ENCODE measurements at regions not wholly inside any gene's neighbourhood (a gene's known extent, or its start where the extent isn't known, plus 50 kb on each side); places are given as distances from the start of the nearest gene placed in this dataset.

GRCh38 chr9:87211669-87212068 is 264.4 kb upstream of the GAS1 start:
- DNase-seq = no peak

GRCh38 chr9:87212605-87213021 is 265.3 kb upstream of the GAS1 start:
- no peak for DNase-seq

DNA sequence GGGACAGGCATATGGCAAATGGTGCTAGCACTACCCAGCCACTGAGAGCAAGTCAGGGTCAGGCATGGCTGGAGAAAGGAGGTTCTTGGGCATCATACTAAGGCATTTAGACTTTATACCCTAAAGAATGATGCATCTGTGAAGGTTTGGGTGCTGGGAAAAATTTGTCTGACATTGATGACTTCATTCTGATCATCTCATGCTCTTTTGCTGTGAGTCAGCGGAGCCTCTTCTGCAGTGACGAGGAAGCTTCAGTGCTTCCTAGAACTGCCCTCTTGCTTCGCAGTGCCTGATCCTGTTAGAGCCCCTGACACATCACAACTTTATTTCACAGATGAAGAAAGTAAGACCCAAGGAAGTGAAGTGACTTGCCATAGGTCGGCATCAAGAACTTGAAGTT is 266.6 kb upstream of the GAS1 start:
- DNase-seq = no peak

DNA sequence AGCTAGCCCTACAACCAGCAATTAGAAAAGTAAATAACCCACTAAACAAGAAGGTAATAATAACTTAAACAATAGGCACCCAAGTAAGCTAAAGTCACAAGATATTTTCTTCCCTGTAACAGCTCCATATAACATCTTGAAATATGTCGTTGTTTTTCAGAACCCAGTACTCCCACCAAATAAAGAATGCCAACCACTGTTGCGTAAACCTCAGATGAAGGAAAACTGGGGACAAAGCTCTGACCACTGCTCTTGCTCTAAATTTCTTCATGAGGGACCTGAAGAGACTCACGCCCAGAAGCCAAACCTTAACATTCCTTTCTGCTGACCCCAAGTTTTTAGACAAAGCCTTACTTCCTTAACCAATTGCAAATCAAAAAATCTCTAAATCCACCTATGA is 267.7 kb upstream of the GAS1 start:
- no peak for DNase-seq

GRCh38 chr9:87216036-87216435 is 268.7 kb upstream of the GAS1 start:
- DNase-seq = no peak

DNA sequence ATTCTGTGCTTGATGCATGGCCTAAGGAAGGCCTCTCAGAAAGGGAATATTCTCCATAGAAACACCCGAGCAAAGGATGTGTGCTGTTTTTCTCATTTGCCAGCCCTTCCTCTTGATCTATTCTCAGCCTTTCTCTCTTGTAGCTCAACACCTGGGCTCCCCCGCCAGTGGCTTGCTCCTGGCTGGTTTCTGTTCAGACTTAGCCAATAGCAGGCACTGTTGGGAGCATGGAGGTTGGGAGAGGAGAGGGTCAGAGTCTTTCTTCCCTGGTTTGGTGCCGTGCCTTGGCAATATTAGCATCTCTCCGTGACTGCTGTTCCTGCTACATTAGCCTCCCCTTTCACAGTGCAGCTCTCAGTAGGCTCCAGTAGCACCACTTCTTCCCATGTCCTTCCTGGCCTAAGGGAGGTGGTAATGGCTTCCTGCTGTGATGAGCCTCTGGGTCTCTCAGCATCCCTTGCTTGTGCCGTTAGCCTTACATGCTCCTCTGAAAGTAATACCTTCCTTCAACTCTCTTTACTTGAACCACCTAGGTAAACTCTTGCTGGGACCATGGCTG is 269.7 kb upstream of the GAS1 start:
- DNase-seq = no peak

DNA sequence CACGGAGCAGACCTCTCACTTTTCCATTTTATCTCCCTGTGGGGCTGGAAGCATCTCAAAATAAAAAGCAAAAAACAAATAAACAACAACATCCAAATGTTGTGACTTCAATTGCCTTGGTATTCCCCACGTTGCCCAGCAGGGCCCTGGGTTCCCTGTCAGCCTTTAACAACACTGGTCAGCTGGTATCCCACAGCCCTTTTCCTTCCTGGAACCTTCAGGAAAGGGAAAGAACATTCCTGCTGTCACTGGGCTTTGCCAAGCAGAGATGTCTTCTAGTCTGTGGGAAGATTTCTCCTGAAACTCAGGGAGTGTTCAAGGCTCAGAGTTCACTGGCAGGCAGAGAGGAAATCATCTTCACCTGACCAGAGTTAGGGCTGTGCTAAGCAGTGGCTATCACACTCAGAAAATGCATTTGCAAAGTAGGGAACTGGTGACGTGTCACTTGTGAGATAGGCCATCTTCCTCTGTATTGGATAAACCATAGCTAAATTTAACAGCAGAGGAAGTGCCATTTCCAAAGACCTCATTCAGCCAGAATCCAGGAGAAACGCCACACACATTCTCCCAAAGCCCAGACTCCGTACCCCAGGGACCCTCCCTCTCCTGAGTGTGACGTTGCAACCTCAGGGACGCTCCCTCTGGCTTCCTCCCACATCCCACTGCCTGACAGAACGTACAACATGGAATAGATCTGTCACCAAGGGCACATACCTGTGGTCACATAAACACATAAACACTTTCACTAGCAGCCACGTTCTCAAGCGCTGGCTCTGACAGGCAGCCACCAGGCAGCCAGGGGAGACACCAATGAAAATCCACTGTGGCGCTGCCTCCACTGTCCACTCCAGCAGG is 274.0 kb upstream of the DAPK1 start:
- no peak for DNase-seq

DNA sequence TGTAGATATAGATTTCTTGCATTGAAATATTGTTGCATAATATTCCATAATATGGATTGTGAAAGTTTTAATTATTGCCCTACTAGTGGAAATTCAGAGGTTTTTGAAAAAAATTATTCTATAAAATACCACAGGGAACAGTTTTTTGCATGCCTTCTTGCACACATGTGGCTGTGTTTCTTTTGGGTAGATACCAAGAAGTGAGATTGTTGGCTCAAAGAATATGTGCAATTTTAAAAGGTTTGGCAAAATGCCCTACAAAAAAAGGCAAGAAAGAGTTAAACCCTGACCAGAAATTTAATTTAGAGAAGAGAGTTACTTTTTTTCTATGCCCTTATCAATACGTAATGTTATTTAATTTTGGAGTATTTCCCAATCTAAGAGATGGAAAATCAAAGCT is 270.8 kb upstream of the DAPK1 start:
- no peak for DNase-seq

- DNase-seq = no peak
These were observed 270.2 kb upstream of the DAPK1 start for GRCh38 chr9:87227456-87227855.

GRCh38 chr9:87229108-87229507 is 268.6 kb upstream of the DAPK1 start:
- no peak for DNase-seq

GRCh38 chr9:87233431-87233830 is 264.2 kb upstream of the DAPK1 start:
- no peak for DNase-seq

DNA sequence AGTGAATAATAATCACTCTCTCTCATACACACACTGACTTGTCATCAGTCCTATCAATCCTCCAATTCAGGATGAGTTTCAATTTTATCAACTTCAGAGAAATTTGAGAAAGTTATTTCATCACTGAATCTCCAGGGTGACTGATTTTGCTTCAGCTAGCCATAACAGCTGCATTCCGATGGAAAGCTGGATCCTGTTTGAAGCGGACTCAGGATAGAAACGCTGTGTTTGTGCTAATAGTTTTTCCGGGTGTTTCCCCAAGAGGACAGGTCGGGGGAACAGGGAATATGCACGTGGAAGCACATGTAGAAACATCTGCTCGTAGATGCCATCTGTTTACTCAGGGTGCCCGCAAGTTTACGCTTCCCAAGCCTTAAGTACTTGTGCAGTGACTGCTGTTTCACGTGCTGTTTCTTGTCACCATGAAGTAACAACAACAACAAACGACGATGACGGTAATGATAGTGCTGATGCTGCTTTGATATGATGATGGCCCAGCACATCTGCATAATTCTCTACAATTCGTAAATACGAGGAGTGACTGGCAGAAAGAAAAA is 263.7 kb upstream of the DAPK1 start:
- DNase-seq = no peak

DNA sequence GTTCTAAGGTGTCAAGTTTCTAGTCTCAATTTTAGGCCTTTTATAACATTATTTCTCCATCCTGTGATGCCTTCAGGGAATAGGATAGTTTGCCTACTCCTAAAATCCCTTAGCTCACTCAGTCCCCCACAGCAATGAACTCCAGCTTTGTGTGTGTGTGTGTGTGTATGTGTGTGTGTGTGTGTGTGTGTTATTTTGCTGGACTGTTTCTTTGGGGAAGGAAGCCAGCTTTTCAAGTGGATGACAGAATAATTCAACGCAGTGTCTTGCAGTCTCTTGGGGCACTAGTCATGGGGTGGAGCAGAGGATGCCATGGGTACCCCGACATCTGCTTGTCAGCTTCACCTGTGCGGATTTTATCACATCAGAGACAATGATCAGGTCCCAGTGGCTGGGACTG is 262.8 kb upstream of the DAPK1 start:
- no peak for DNase-seq

DNA sequence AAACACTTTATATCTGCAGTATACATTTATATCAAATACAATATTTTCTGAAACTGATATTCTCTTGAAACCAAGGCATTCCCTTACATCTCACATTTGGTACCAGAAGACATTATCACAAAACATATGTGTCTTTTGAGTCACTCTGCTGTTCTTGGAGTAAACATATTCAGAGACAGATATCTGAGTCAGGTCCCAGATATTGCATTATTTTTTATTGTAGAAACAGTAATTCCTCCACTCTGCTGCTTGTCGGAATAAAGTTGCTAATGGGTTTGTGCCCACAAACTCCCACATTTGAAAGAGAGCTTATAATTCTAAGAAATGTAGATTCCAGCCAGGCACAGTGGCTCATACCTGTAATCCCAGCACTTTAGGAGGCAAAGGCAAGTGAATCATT is 261.1 kb upstream of the DAPK1 start:
- DNase-seq = no peak

- no peak for DNase-seq
These were observed 260.3 kb upstream of the DAPK1 start for GRCh38 chr9:87237336-87237735.

GRCh38 chr9:87238545-87238944 is 259.1 kb upstream of the DAPK1 start:
- no peak for DNase-seq

DNA sequence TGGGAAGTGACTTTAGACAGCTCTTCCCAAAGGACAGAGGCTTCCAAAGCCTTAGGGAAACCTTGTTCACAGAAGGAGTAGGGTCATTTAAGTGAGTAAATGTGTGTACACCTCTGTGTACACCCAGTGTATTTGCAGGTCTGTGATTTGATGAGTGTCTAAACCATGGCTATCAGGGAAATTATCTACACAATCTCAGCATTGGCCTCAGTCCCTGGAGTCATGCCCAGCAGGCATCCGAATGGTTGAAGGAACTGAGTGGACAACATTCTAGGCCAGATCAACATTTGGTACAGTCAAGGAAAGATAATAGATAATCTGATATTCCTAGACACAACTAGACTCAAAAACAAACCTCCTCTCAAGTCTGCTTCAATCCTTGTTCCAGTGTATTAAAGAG is 258.4 kb upstream of the DAPK1 start:
- DNase-seq = no peak

DNA sequence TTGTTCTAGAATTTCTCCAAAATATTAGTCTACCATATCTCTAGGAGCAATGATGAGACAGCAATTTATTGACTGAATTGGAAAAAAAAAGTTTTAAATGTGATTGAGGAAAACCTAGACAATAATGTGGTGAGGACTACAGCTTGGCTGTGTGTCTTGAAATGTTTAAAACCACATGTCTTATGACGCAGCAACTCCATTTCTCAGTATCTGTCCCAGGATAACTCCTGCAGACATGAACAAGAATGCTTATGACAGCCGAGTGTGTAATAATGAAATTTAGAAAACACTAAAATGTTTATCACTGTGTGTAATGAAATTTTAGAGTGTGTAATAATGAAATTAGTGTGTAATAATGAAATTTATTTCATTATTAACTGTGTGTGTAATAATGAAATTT is 254.1 kb upstream of the DAPK1 start:
- DNase-seq = no peak

DNA sequence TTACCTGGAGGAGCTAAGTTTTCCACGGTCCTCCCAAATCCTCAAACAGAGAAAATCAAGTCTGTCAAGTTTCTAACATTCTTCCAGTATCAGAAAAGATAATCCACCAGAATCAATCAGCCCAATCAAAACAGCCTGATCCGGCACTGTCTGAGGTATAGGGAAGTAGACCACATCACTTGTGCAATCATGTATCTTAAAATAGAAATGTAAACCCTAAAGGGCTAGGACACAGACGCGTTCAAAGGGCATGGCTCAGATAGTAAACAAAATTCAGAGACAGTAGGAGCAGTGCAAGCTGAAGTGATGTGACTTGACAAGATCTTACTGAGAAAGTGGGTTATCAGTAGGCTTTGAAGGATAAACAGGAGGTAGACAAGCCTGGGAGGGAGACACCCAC is 252.4 kb upstream of the DAPK1 start:
- no peak for DNase-seq

- DNase-seq = no peak
These were observed 250.6 kb upstream of the DAPK1 start for GRCh38 chr9:87247097-87247496.

DNA sequence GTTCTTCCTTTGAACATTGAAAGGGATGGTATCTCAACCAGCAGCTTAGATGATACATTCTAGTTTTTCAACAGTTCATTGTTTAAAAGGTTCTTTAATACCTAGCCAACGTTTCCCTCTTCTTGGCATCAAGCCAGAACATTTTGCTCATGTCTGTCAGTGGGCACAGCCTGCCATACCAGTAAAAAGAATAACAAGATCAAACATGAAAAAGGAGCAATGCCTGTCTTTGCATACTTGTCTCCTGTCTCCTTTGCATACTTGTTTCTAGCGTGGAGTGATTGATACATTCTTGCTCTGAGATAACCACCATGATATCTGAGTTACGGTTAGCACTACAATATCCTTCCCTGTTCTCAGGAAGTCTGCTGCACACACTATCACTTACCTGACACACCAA is 248.6 kb upstream of the DAPK1 start:
- no peak for DNase-seq

- DNase-seq = no peak
These were observed 247.5 kb upstream of the DAPK1 start for GRCh38 chr9:87250205-87250604.

DNA sequence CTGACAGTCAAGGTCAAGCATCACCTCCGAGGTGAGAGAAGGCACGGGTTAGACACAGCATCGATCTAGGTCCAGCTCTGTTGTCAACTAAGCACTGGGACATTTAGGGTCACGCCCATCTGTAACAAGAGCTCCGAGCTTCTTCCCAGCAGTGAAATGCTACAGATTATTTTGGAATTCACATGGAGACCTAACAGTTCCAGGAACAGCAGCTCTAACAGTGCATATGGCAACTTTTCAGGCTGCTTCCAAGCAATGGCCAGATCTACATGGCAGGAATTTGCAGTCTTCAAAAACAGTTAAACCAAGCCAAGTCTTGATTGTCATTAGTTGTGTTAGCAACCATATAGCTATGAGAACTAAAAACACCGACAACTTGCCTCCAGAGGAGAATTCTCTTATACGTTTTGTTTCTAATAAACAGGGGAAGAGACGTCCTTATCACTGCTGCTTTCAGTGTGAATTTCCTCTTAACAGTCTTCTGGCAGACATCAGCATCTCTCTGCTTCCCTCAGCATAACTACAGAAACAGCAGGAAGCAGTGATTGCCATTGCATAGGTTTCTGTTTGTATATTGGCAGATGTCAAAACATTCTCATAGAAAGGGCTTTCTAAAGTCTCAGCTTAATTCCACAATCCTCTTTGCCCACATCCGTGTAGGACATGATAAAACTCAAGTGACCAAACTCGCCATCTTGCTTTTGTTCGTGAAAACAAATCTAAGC is 242.1 kb upstream of the DAPK1 start:
- DNase-seq = no peak

DNA sequence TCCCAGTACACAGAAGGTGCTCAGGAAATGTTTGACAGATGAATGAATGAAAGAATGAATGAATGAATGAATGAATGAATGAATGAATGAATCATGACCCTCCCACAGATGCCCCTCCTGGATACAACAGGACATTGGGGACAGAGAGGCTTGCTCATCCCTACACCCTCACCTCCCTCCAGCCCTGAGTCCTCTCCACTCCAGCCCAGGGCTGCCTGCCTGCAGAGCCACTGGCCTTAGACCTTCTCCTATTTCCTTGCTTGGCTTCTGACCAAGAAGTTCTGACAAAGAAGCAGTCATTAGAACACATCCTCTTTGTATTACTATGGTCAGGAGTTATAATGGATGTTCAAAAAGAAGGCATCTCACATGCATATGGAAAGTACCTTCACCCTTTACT is 240.7 kb upstream of the DAPK1 start:
- no peak for DNase-seq
